H9 (cell line): ENCODE measurements at regions not wholly inside any gene's neighbourhood (a gene's known extent, or its start where the extent isn't known, plus 50 kb on each side); places are given as distances from the start of the nearest gene placed in this dataset.

ENCODE experiments used
- DNase-seq: peaks from one replicate; pipeline ENCODE4 v3.0.0-alpha.2; 2017
- H2AFZ ChIP-seq: one replicate; pipeline ENCODE4 v1.6.1; 2013; ENCODE audit warnings: mild to moderate bottlenecking, low read length, control low read depth, moderate library complexity
- H2AK5ac ChIP-seq: 2 replicates; pipeline ENCODE4 v1.6.1; 2013; ENCODE audit warnings: low read length, control low read depth, mixed read lengths; ENCODE audit not compliant: insufficient read length
- H2BK120ac ChIP-seq: one replicate; pipeline ENCODE4 v1.6.1; 2013; ENCODE audit warnings: low read depth, mild to moderate bottlenecking, low read length, control low read depth, inconsistent platforms; ENCODE audit not compliant: poor library complexity, severe bottlenecking
- H2BK12ac ChIP-seq: 2 replicates; pipeline ENCODE4 v1.6.1; 2013; ENCODE audit warnings: low read length, control low read depth, mixed read lengths, low read depth; ENCODE audit not compliant: insufficient read length
- H2BK15ac ChIP-seq: 2 replicates; pipeline ENCODE4 v1.6.1; 2013; ENCODE audit warnings: low read depth, low read length, control low read depth
- H2BK20ac ChIP-seq: one replicate; pipeline ENCODE4 v1.6.1; 2013; ENCODE audit warnings: low read depth, mild to moderate bottlenecking, low read length, control low read depth, inconsistent platforms; ENCODE audit not compliant: poor library complexity, severe bottlenecking
- H2BK5ac ChIP-seq: 2 replicates; pipeline ENCODE4 v1.6.1; 2013; ENCODE audit warnings: low read length, control low read depth, mixed read lengths; ENCODE audit not compliant: insufficient read length
- H3K14ac ChIP-seq: 2 replicates; pipeline ENCODE4 v1.6.1; 2013; ENCODE audit warnings: low read length, control low read depth; ENCODE audit not compliant: insufficient read depth
- H3K18ac ChIP-seq: 2 replicates; pipeline ENCODE4 v1.6.1; 2013; ENCODE audit warnings: low read depth, mild to moderate bottlenecking, mixed read lengths, low read length, control low read depth; ENCODE audit not compliant: insufficient read length
- H3K23ac ChIP-seq: 2 replicates; pipeline ENCODE4 v1.6.1; 2013; ENCODE audit warnings: low read length, control low read depth, mixed read lengths, low read depth; ENCODE audit not compliant: insufficient read length
- H3K23me2 ChIP-seq: 2 replicates; pipeline ENCODE4 v1.6.1; 2013; ENCODE audit warnings: low read depth, mild to moderate bottlenecking, mixed read lengths, low read length, control low read depth; ENCODE audit not compliant: insufficient read length, poor library complexity, severe bottlenecking
- H3K27ac ChIP-seq: 2 replicates; pipeline ENCODE4 v1.5.1; 2013; ENCODE audit warnings: low read length, control low read depth, mixed read lengths, low read depth; ENCODE audit not compliant: insufficient read length
- H3K27me3 ChIP-seq: 2 replicates; pipeline ENCODE4 v1.6.1; 2013; ENCODE audit warnings: low read length, control low read depth, inconsistent platforms; ENCODE audit not compliant: insufficient read depth
- H3K4ac ChIP-seq: 2 replicates; pipeline ENCODE4 v1.6.1; 2013; ENCODE audit warnings: low read depth, mild to moderate bottlenecking, control low read depth, inconsistent platforms, low read length, moderate library complexity
- H3K4me1 ChIP-seq: 2 replicates; pipeline ENCODE4 v1.6.1; 2013; ENCODE audit warnings: low read length, control low read depth, inconsistent platforms; ENCODE audit not compliant: insufficient read depth
- H3K4me2 ChIP-seq: 2 replicates; pipeline ENCODE4 v1.6.1; 2013; ENCODE audit warnings: low read length, control low read depth, mixed read lengths; ENCODE audit not compliant: insufficient read length, insufficient read depth
- H3K56ac ChIP-seq: 2 replicates; pipeline ENCODE4 v1.6.1; 2013; ENCODE audit warnings: low read depth, mild to moderate bottlenecking, mixed read lengths, low read length, control low read depth; ENCODE audit not compliant: insufficient read length
- H3K79me1 ChIP-seq: 2 replicates; pipeline ENCODE4 v1.6.1; 2013; ENCODE audit warnings: low read depth, mild to moderate bottlenecking, moderate library complexity, low read length, control low read depth, inconsistent platforms; ENCODE audit not compliant: insufficient read depth, poor library complexity, severe bottlenecking
- H3K79me2 ChIP-seq: 2 replicates; pipeline ENCODE4 v1.6.1; 2013; ENCODE audit warnings: low read length, control low read depth, inconsistent platforms; ENCODE audit not compliant: insufficient read depth
- H3K9ac ChIP-seq: 2 replicates; pipeline ENCODE4 v1.6.1; 2013; ENCODE audit warnings: low read length, control low read depth, mixed read lengths; ENCODE audit not compliant: insufficient read length; ENCODE audit errors: extremely low read depth
- H3K9me3 ChIP-seq: one replicate; pipeline ENCODE4 v1.6.1; 2013; ENCODE audit warnings: low read depth, low read length, inconsistent platforms; ENCODE audit not compliant: control insufficient read depth
- H3T11ph ChIP-seq: one replicate; pipeline ENCODE4 v1.6.1; 2013; ENCODE audit warnings: mild to moderate bottlenecking, low read length, control low read depth, inconsistent platforms
- H4K20me1 ChIP-seq: one replicate; pipeline ENCODE4 v1.6.1; 2013; ENCODE audit not compliant: control insufficient read depth, insufficient read length, insufficient read depth
- H4K5ac ChIP-seq: 2 replicates; pipeline ENCODE4 v1.6.1; 2013; ENCODE audit warnings: low read depth, mild to moderate bottlenecking, mixed read lengths, low read length, control low read depth; ENCODE audit not compliant: insufficient read length
- H4K8ac ChIP-seq: replicated peaks from 2 replicates; pipeline ENCODE4 v1.6.1; 2013; ENCODE audit warnings: low read length, control low read depth, mixed read lengths, low read depth; ENCODE audit not compliant: insufficient read length
- H4K91ac ChIP-seq: 2 replicates; pipeline ENCODE4 v1.6.1; 2013; ENCODE audit warnings: low read depth, mild to moderate bottlenecking, moderate library complexity, mixed read lengths, low read length, control low read depth; ENCODE audit not compliant: insufficient read length
- H3K27ac Mint-ChIP-seq, 3 experiments: 2 replicates in 2 of 3; 3 replicates in 1 of 3; pipeline ENCODE4 v1.8.0; 2020 to 2021; ENCODE audit warnings: mixed read lengths in 3 of 3, mild to moderate bottlenecking in 1 of 3, moderate library complexity in 1 of 3
- H3K27me3 Mint-ChIP-seq: 2 replicates; pipeline ENCODE4 v1.8.0; 2021; ENCODE audit warnings: low read depth, mild to moderate bottlenecking, moderate library complexity, mixed read lengths
- H3K36me3 Mint-ChIP-seq, 3 experiments: 2 replicates in 2 of 3; 3 replicates in 1 of 3; pipeline ENCODE4 v1.8.0; 2020 to 2021; ENCODE audit warnings: low read depth in 3 of 3, mixed read lengths in 3 of 3; ENCODE audit not compliant: insufficient read depth in 1 of 3
- H3K4me1 Mint-ChIP-seq, 2 experiments: 2 replicates each; pipeline ENCODE4 v1.8.0; 2020; ENCODE audit warnings: mixed read lengths in 2 of 2
- H3K4me3 Mint-ChIP-seq, 2 experiments: 2 replicates in 1 of 2; 3 replicates in 1 of 2; pipeline ENCODE4 v1.8.0; 2020 to 2021; ENCODE audit warnings: mild to moderate bottlenecking in 2 of 2, mixed read lengths in 2 of 2, moderate library complexity in 1 of 2
- H3K9me3 Mint-ChIP-seq, 2 experiments: 2 replicates in 1 of 2; 3 replicates in 1 of 2; pipeline ENCODE4 v1.8.0; 2020; ENCODE audit warnings: mild to moderate bottlenecking in 2 of 2, mixed read lengths in 2 of 2, moderate library complexity in 1 of 2
- CTCF ChIP-seq: fragments of 200-600 bp; sonication (generic); conservative IDR thresholded peaks from 3 replicates; pipeline ENCODE4 v1.8.0; 2021; ENCODE audit warnings: antibody characterized with exemption, mild to moderate bottlenecking
- WGBS: extraction: QIAGEN DNeasy Blood & Tissue Kit; methylation state at CpG from one replicate; pipeline ENCODE4 v1.1.7; 2013; ENCODE audit warnings: missing lambda C conversion rate, low lambda C conversion rate, mixed read lengths; ENCODE audit not compliant: insufficient read length; ENCODE audit errors: extremely low coverage; 5-methylcytosine and 5-hydroxymethylcytosine counted together

- Histone ChIP-seq H3K27ac (no peak overlapping the region), H3K23ac (no peak overlapping the region), H4K91ac (no peak overlapping the region), H2BK15ac (no peak overlapping the region), H4K8ac (no peak overlapping the region), H4K5ac (no peak overlapping the region), H3K9me3 (no peaks in the 10 kb centered on the region), H3K9ac (no peak overlapping the region), H3T11ph (no peak overlapping the region), H3K23me2 (no peaks in the 10 kb centered on the region), H3K18ac (no peak overlapping the region), H4K20me1 (no peaks in the 10 kb centered on the region), H3K4me1 (no peaks in the 10 kb centered on the region), H3K27me3 (no peaks in the 10 kb centered on the region), H2BK120ac (no peak overlapping the region), H3K4me2 (no peak overlapping the region), H2BK12ac (no peak overlapping the region), H2BK20ac (no peak overlapping the region), H2AK5ac (no peak overlapping the region), H2AFZ (no peak overlapping the region), H2BK5ac (no peak overlapping the region), H3K56ac (no peak overlapping the region), H3K4ac (no peak overlapping the region), H3K14ac (no peak overlapping the region), H3K79me1 (no peaks in the 10 kb centered on the region), H3K79me2 (no peaks in the 10 kb centered on the region)
- no peak for TF ChIP-seq CTCF
- Mint-ChIP-seq H3K4me3 (no peak overlapping the region), H3K4me1 (no peaks in the 10 kb centered on the region), H3K27me3 (no peaks in the 10 kb centered on the region), H3K27ac (peak overlapping the region in 1 of 3 experiments; percentile 25; a peak in 1 of 7 replicates), H3K9me3 (no peaks in the 10 kb centered on the region), H3K36me3 (no peaks in the 10 kb centered on the region)
- DNase-seq: no peak
- no CpG with 5 or more reads among the region's 5 CpGs for WGBS
Measured at GRCh38 chr4:13129095-13129494, 355.0 kb downstream of the RAB28 start.
